ENCODE measurements at regions not wholly inside any gene's neighbourhood (a gene's known extent, or its start where the extent isn't known, plus 50 kb on each side); places are given as distances from the start of the nearest gene placed in this dataset.

GRCh38 chr16:54993106-54993895, 62.6 kb downstream of the IRX5 start:
- no peaks in the 10 kb centered on the region for H3K27me3 ChIP-seq
- WGBS (ENCODE audit: insufficient coverage, low coverage, low lambda C conversion rate, missing lambda C conversion rate) = 43% methylated on average over 2 of the region's 2 CpGs
- no peaks in the 10 kb centered on the region for H3K4me1 ChIP-seq
- H3K27ac ChIP-seq = no peak overlapping the region
- DNase-seq (no peak), ATAC-seq (no peak)
- intact Hi-C loops (cut with DNase I) = no loop called here
- no peak overlapping the region for H3K4me3 ChIP-seq
- no peaks in the 10 kb centered on the region for H3K9me3 ChIP-seq
- no peaks in the 10 kb centered on the region for H3K36me3 ChIP-seq
- TF ChIP-seq CTCF (IDR thresholded peaks at IDR 0.05) (no peak), POLR2A (IDR thresholded peaks at IDR 0.05) (no peak)

- no peak for DNase-seq
- no peak overlapping the region for H3K27ac ChIP-seq
- no peak for ATAC-seq
- H3K9me3 ChIP-seq = no peaks in the 10 kb centered on the region
- intact Hi-C loops (cut with DNase I) = no loop called here
- H3K27me3 ChIP-seq = no peaks in the 10 kb centered on the region
- TF ChIP-seq POLR2A (IDR thresholded peaks at IDR 0.05) (no peak), CTCF (IDR thresholded peaks at IDR 0.05) (no peak)
- no peaks in the 10 kb centered on the region for H3K36me3 ChIP-seq
- 62% methylated on average over 7 of the region's 7 CpGs for WGBS (ENCODE audit: insufficient coverage, low coverage, low lambda C conversion rate, missing lambda C conversion rate)
- H3K4me3 ChIP-seq = no peak overlapping the region
- no peaks in the 10 kb centered on the region for H3K4me1 ChIP-seq
Observed at GRCh38 chr16:54996186-54996585, 65.5 kb downstream of the IRX5 start.

GRCh38 chr16:54998834-54999233, 68.2 kb downstream of the IRX5 start:
- TF ChIP-seq POLR2A (IDR thresholded peaks at IDR 0.05) (no peak), CTCF (IDR thresholded peaks at IDR 0.05) (no peak)
- DNase-seq = no peak
- Histone ChIP-seq H3K4me1 (no peaks in the 10 kb centered on the region), H3K27ac (no peak overlapping the region), H3K27me3 (no peaks in the 10 kb centered on the region), H3K4me3 (no peak overlapping the region), H3K36me3 (no peaks in the 10 kb centered on the region), H3K9me3 (no peaks in the 10 kb centered on the region)
- WGBS (ENCODE audit: insufficient coverage, low coverage, low lambda C conversion rate, missing lambda C conversion rate) = 17% methylated on average over 1 of the region's 1 CpG
- no peak for ATAC-seq
- intact Hi-C loops (cut with DNase I) = no loop called here

- Histone ChIP-seq H3K27ac (no peak overlapping the region), H3K4me1 (no peaks in the 10 kb centered on the region), H3K27me3 (no peaks in the 10 kb centered on the region), H3K9me3 (no peaks in the 10 kb centered on the region), H3K4me3 (no peak overlapping the region), H3K36me3 (no peaks in the 10 kb centered on the region)
- DNase-seq (no peak), ATAC-seq (no peak)
- intact Hi-C loops (cut with DNase I) = no loop called here
- 58% methylated on average over 8 of the region's 11 CpGs for WGBS (ENCODE audit: insufficient coverage, low coverage, low lambda C conversion rate, missing lambda C conversion rate)
- TF ChIP-seq CTCF (IDR thresholded peaks at IDR 0.05) (no peak), POLR2A (IDR thresholded peaks at IDR 0.05) (no peak)
Observed at GRCh38 chr16:54999481-54999880, 68.8 kb downstream of the IRX5 start.
